Glomerular endothelial cell (primary cell): ENCODE measurements at regions not wholly inside any gene's neighbourhood (a gene's known extent, or its start where the extent isn't known, plus 50 kb on each side); places are given as distances from the start of the nearest gene placed in this dataset.

Source experiments
- DNase-seq: peaks from one replicate; pipeline ENCODE4 v3.0.0-alpha.2; 2011; ENCODE audit warnings: low read depth, low spot score; ENCODE audit errors: extremely low read depth

- no peak for DNase-seq
Observed at GRCh38 chr2:186433040-186433439, 53.0 kb upstream of the ZC3H15 start.

- DNase-seq = no peak
Observed at GRCh38 chr2:186433777-186434432, 52.2 kb upstream of the ZC3H15 start.
